IMR-90 (cell line): ENCODE measurements at regions not wholly inside any gene's neighbourhood (a gene's known extent, or its start where the extent isn't known, plus 50 kb on each side); places are given as distances from the start of the nearest gene placed in this dataset.

Experiments
- CTCF ChIP-seq: conservative IDR thresholded peaks from 2 replicates; pipeline ENCODE4 v1.5.1; 2012; ENCODE audit warnings: mild to moderate bottlenecking, low read depth, low read length, improper control_type of control experiment
- FOS ChIP-seq: fragments of 150-350 bp; IDR thresholded peaks from 2 replicates; pipeline ENCODE4 v1.6.1; 2016; ENCODE audit warnings: low read depth, low read length
- MAZ ChIP-seq: IDR thresholded peaks from 2 replicates; pipeline ENCODE4 v1.6.1; 2012; ENCODE audit warnings: low read depth, mild to moderate bottlenecking, low read length, improper control_type of control experiment, moderate library complexity, borderline replicate concordance
- MXI1 ChIP-seq: IDR thresholded peaks from 2 replicates; pipeline ENCODE4 v1.6.1; 2012; ENCODE audit warnings: low read depth, mild to moderate bottlenecking, low read length, moderate library complexity, borderline replicate concordance
- POLR2A ChIP-seq: IDR thresholded peaks from 2 replicates; pipeline ENCODE4 v1.6.1; 2012; ENCODE audit warnings: mild to moderate bottlenecking, low read depth, low read length
- RAD21 ChIP-seq: IDR thresholded peaks from 2 replicates; pipeline ENCODE4 v1.6.1; 2012; ENCODE audit warnings: low read length, improper control_type of control experiment
- RCOR1 ChIP-seq: IDR thresholded peaks from 2 replicates; pipeline ENCODE4 v1.6.1; 2012; ENCODE audit warnings: mild to moderate bottlenecking, low read length, improper control_type of control experiment; ENCODE audit not compliant: insufficient replicate concordance

GRCh38 chr4:155571184-155571944 lies 95.3 kb upstream of the GUCY1A1 start:
- TF ChIP-seq CTCF, result no peak
- no peak for TF ChIP-seq RAD21
- no peak for TF ChIP-seq FOS
- TF ChIP-seq MAZ, result no peak
- TF ChIP-seq POLR2A, result no peak
- no peak for TF ChIP-seq RCOR1
- no peak for TF ChIP-seq MXI1
